K562 (cell line): ENCODE measurements at regions not wholly inside any gene's neighbourhood (a gene's known extent, or its start where the extent isn't known, plus 50 kb on each side); places are given as distances from the start of the nearest gene placed in this dataset.

Source experiments
- ATAC-seq: fragments of 200-7000 bp; cut with Tn5 transposase; 3 replicates; pipeline ENCODE4 v1.9.1; 2020; ENCODE audit warnings: moderate library complexity
- BruUV-seq: library from RNA; stranded (reverse); fragments of 400-500 nt; replicated peaks from 2 replicates; lab custom pipeline; 2021; lab: Mats Ljungman, UMichigan
- CTCF ChIA-PET: fragments of 300-600 bp; formaldehyde crosslinking; extraction: SDS; loops from one replicate; lab custom pipeline; 2021; ENCODE audit warnings: low intra/inter-chr PET ratio; lab: Yijun Ruan, JAX
- POLR2A ChIA-PET: fragments of 300-600, 350-650 bp; sonication (Branson Sonifier 250); formaldehyde crosslinking; extraction: SDS; loops from one replicate; lab custom pipeline; 2021; ENCODE audit warnings: antibody characterized with exemption, inconsistent platforms; lab: Yijun Ruan, JAX
- DNase-seq, 4 experiments: peaks; one replicate each; pipeline versions ENCODE4 v3.0.0 to v3.0.0-alpha.2; 2011 to 2018; ENCODE audit warnings: low spot score in 3 of 4, mixed read lengths in 3 of 4; ENCODE audit errors: extremely low read depth in 1 of 4
- FAIRE-seq: peaks from 2 replicates; lab custom pipeline; 2011; peaks lifted over from hg19 to GRCh38; lab: Jason Lieb, UNC
- H2AFZ ChIP-seq: 2 replicates; pipeline ENCODE4 v1.6.0; 2011; ENCODE audit warnings: low read depth, low read length, control low read depth, inconsistent platforms
- H3K27ac ChIP-seq: fragments of 200-600 bp; 3 replicates; pipeline ENCODE4 v1.8.0; 2011; ENCODE audit warnings: low read depth, mild to moderate bottlenecking, control low read depth, inconsistent platforms, low read length, moderate library complexity, mixed read lengths; ENCODE audit errors: extremely low read depth
- H3K27me3 ChIP-seq, 2 experiments: fragments of 300-600 bp in 1 of 2; 2 replicates in 1 of 2; 3 replicates in 1 of 2; pipeline versions ENCODE4 v1.6.0 to v1.8.0; 2011; ENCODE audit warnings: inconsistent platforms in 2 of 2, low read length in 2 of 2, mild to moderate bottlenecking in 1 of 2, mixed read lengths in 1 of 2, moderate library complexity in 1 of 2; ENCODE audit not compliant: control insufficient read depth in 2 of 2, insufficient read depth in 2 of 2
- H3K36me3 ChIP-seq: fragments of 300-600 bp; 3 replicates; pipeline ENCODE4 v1.8.0; 2011; ENCODE audit warnings: mild to moderate bottlenecking, low read length, inconsistent platforms; ENCODE audit not compliant: control insufficient read depth, insufficient read depth
- H3K4me1 ChIP-seq, 2 experiments: fragments of 200-600 bp in 1 of 2; replicated peaks in 1 of 2; 2 replicates in 1 of 2; 3 replicates in 1 of 2; pipeline versions ENCODE4 v1.5.1 to v1.8.0; 2011; ENCODE audit warnings: inconsistent platforms in 2 of 2, low read length in 2 of 2, mild to moderate bottlenecking in 1 of 2, mixed read lengths in 1 of 2, moderate library complexity in 1 of 2; ENCODE audit not compliant: control insufficient read depth in 2 of 2, insufficient read depth in 2 of 2
- H3K4me2 ChIP-seq: 2 replicates; pipeline ENCODE4 v1.6.1; 2011; ENCODE audit warnings: low read length, control low read depth, inconsistent platforms, mixed read lengths; ENCODE audit not compliant: insufficient read depth
- H3K4me3 ChIP-seq: fragments of 200-600 bp; sonication (generic), shearing (Covaris generic); 2 replicates; pipeline ENCODE4 v1.5.1; 2016; ENCODE audit warnings: control low read depth, inconsistent platforms
- H3K79me2 ChIP-seq: fragments of 200-600 bp; 3 replicates; pipeline ENCODE4 v1.8.0; 2011; ENCODE audit warnings: low read length, inconsistent platforms; ENCODE audit not compliant: control insufficient read depth, insufficient read depth
- H3K9ac ChIP-seq, 2 experiments: 2 replicates each; pipeline versions ENCODE4 v1.6.0 to v1.6.1; 2011; ENCODE audit warnings: low read depth in 2 of 2, low read length in 2 of 2, control low read depth in 1 of 2, inconsistent platforms in 1 of 2, mild to moderate bottlenecking in 1 of 2, mixed read lengths in 1 of 2; ENCODE audit not compliant: insufficient read depth in 1 of 2
- H3K9me1 ChIP-seq: one replicate; pipeline ENCODE4 v1.6.0; 2011; ENCODE audit warnings: inconsistent platforms, mild to moderate bottlenecking, low read length, moderate library complexity; ENCODE audit not compliant: control insufficient read depth, insufficient read depth
- H3K9me3 ChIP-seq: replicated peaks from 2 replicates; pipeline ENCODE4 v1.5.1; 2011; ENCODE audit warnings: low read depth, low read length, inconsistent platforms; ENCODE audit not compliant: control insufficient read depth, insufficient read depth
- H4K20me1 ChIP-seq: replicated peaks from 2 replicates; pipeline ENCODE4 v1.6.1; 2011; ENCODE audit warnings: low read length, inconsistent platforms, mixed read lengths; ENCODE audit not compliant: control insufficient read depth, insufficient read depth
- ATF7 ChIP-seq: fragments of 450-650 bp; IDR thresholded peaks from 2 replicates; pipeline ENCODE4 v1.7.1; 2014; ENCODE audit warnings: mild to moderate bottlenecking, moderate library complexity
- CBFA2T3 ChIP-seq: fragments of 450-650 bp; IDR thresholded peaks from 2 replicates; pipeline ENCODE4 v1.6.1; 2017
- CBX8 ChIP-seq: fragments of 200-600 bp; sonication (generic); IDR thresholded peaks from 2 replicates; pipeline ENCODE4 v1.6.1; 2012; ENCODE audit warnings: borderline replicate concordance, mixed run types, low read depth, mild to moderate bottlenecking, moderate library complexity, mixed read lengths, low read length, control low read depth, inconsistent platforms; ENCODE audit not compliant: poor library complexity, severe bottlenecking; ENCODE audit errors: extremely low read depth
- CREB5 ChIP-seq: fragments of 250-450 bp; sonication (Bioruptor Pico); IDR thresholded peaks from 2 replicates; pipeline ENCODE4 v1.5.0; 2020; ENCODE audit warnings: mild to moderate bottlenecking
- FOSL1 ChIP-seq: fragments of 200-800 bp; sonication (Bioruptor generic); conservative IDR thresholded peaks from 2 replicates; pipeline ENCODE4 v1.6.1; 2016; ENCODE audit warnings: missing genetic modification characterization, missing compliant biosample characterization
- FUS ChIP-seq: fragments of 200-400 bp; formaldehyde crosslinking; optimal IDR thresholded peaks from 2 replicates; pipeline ENCODE3; 2017; ENCODE audit warnings: low read depth, low read length
- HINFP ChIP-seq: fragments of 450-650 bp; conservative IDR thresholded peaks from 2 replicates; pipeline ENCODE4 v1.6.1; 2016; ENCODE audit warnings: missing genetic modification characterization, low read depth, mild to moderate bottlenecking, control low read depth, missing compliant biosample characterization
- L3MBTL2 ChIP-seq: fragments of 450-650 bp; IDR thresholded peaks from 2 replicates; pipeline ENCODE4 v1.6.1; 2016; ENCODE audit warnings: mild to moderate bottlenecking, moderate library complexity
- PTRF ChIP-seq: fragments of 450-650 bp; IDR thresholded peaks from 2 replicates; pipeline ENCODE4 v1.6.1; 2016; ENCODE audit warnings: mild to moderate bottlenecking, missing genetic modification characterization, missing compliant biosample characterization
- STAT6 ChIP-seq: sonication (generic); formaldehyde crosslinking; IDR thresholded peaks from 2 replicates; pipeline ENCODE4 v1.8.1; 2023; ENCODE audit warnings: mild to moderate bottlenecking, missing genetic modification reagents
- VEZF1 ChIP-seq: fragments of 200-800 bp; sonication (Bioruptor generic); IDR thresholded peaks from 2 replicates; pipeline ENCODE4 v1.6.1; 2017; ENCODE audit warnings: missing genetic modification characterization, missing compliant biosample characterization
- ZNF449 ChIP-seq: fragments of 250-450 bp; sonication (Bioruptor Pico); IDR thresholded peaks from 2 replicates; pipeline ENCODE4 v1.8.0; 2022; ENCODE audit warnings: moderate library complexity, mild to moderate bottlenecking, inconsistent platforms
- ZNF764 ChIP-seq: fragments of 250-450 bp; sonication (Bioruptor Pico); IDR thresholded peaks from 2 replicates; pipeline ENCODE4 v1.4.0; 2020; ENCODE audit warnings: low read depth, mild to moderate bottlenecking, moderate library complexity
- WGBS: fragments of 100-300 bp; shearing (Covaris generic); methylation state at CpG from one replicate; pipeline ENCODE4 v1.1.6; 2016; ENCODE audit warnings: low coverage, mixed read lengths; ENCODE audit not compliant: insufficient coverage; ENCODE audit errors: missing lambda C conversion rate; 5-methylcytosine and 5-hydroxymethylcytosine counted together
- in situ Hi-C: fragments of 300-500 bp; cut with MboI; formaldehyde crosslinking; loops from 4 replicates; pipeline ENCODE4 v1.15.0; 2018; ENCODE audit warnings: inconsistent platforms, mixed read lengths
- intact Hi-C: fragments of 100-400 bp; cut with micrococcal nuclease; formaldehyde crosslinking; loops from 2 replicates; pipeline ENCODE4 v1.14.2; 2022

GRCh38 chr20:10987651-10988383, 314.0 kb upstream of the JAG1 start:
- FAIRE-seq, result no peak
- ATAC-seq, result no peak
- Histone ChIP-seq H3K4me1 (no peaks in the 10 kb centered on the region), H3K9me3 (no peaks in the 10 kb centered on the region), H3K4me2 (no peak overlapping the region), H3K36me3 (no peaks in the 10 kb centered on the region), H2AFZ (no peak overlapping the region), H3K4me3 (no peak overlapping the region), H4K20me1 (no peaks in the 10 kb centered on the region), H3K27ac (no peak overlapping the region), H3K9ac (no peak overlapping the region), H3K27me3 (no peaks in the 10 kb centered on the region), H3K9me1 (no peaks in the 10 kb centered on the region), H3K79me2 (no peaks in the 10 kb centered on the region)
- ChIA-PET CTCF (no interaction called here), POLR2A (no interaction called here)
- in situ Hi-C loops, result no loop called here
- WGBS, result 0% methylated on average over 5 of the region's 5 CpGs
- DNase-seq, result no peak
- intact Hi-C loops, result no loop called here
- no TSS peak for BruUV-seq
- no peak for TF ChIP-seq VEZF1 (CRISPR knock-in tag)
- no peak for TF ChIP-seq FUS
- TF ChIP-seq L3MBTL2, result no peak
- TF ChIP-seq ZNF764, result no peak
- no peak for TF ChIP-seq CBX8
- TF ChIP-seq ATF7, result no peak
- no peak for TF ChIP-seq PTRF (tag)
- TF ChIP-seq HINFP (tag), result no peak
- TF ChIP-seq ZNF449 (CRISPR knock-in tag), result no peak
- TF ChIP-seq CREB5 (CRISPR knock-in tag), result no peak
- TF ChIP-seq FOSL1 (tag), result no peak
- TF ChIP-seq CBFA2T3, result no peak
- TF ChIP-seq STAT6, result no peak
